Osteocyte (in vitro differentiated cells): ENCODE measurements at regions not wholly inside any gene's neighbourhood (a gene's known extent, or its start where the extent isn't known, plus 50 kb on each side); places are given as distances from the start of the nearest gene placed in this dataset.

Experiments used
- DNase-seq: peaks from one replicate; pipeline ENCODE4 v3.0.0; 2021; ENCODE audit warnings: mixed read lengths; ENCODE audit not compliant: unreplicated experiment; ENCODE audit errors: extremely low spot score
- H3K27ac Mint-ChIP-seq: one replicate; pipeline ENCODE4 v1.8.0; 2021; ENCODE audit warnings: mild to moderate bottlenecking, mixed read lengths; ENCODE audit not compliant: unreplicated experiment
- H3K27me3 Mint-ChIP-seq: one replicate; pipeline ENCODE4 v1.8.0; 2021; ENCODE audit warnings: mixed read lengths; ENCODE audit not compliant: unreplicated experiment
- H3K36me3 Mint-ChIP-seq: one replicate; pipeline ENCODE4 v1.8.0; 2021; ENCODE audit warnings: mixed read lengths; ENCODE audit not compliant: unreplicated experiment
- H3K4me1 Mint-ChIP-seq: one replicate; pipeline ENCODE4 v1.8.0; 2021; ENCODE audit warnings: mixed read lengths; ENCODE audit not compliant: unreplicated experiment
- H3K4me3 Mint-ChIP-seq: one replicate; pipeline ENCODE4 v1.8.0; 2021; ENCODE audit warnings: mild to moderate bottlenecking, moderate library complexity, mixed read lengths; ENCODE audit not compliant: unreplicated experiment
- H3K9me3 Mint-ChIP-seq: one replicate; pipeline ENCODE4 v1.8.0; 2021; ENCODE audit warnings: mixed read lengths; ENCODE audit not compliant: unreplicated experiment
- TF ChIP-seq, protein P1 (sequence below): fragments of 200-600 bp; sonication (generic); IDR thresholded peaks from 2 replicates; pipeline ENCODE4 v1.5.0; 2021; ENCODE audit warnings: antibody characterized with exemption, mild to moderate bottlenecking, moderate library complexity

- H3K27me3 Mint-ChIP-seq = no peaks in the 10 kb centered on the region
- no peak overlapping the region for H3K4me3 Mint-ChIP-seq
- no peaks in the 10 kb centered on the region for H3K36me3 Mint-ChIP-seq
- peaks cover 65% of the 10 kb centered on the region for H3K4me1 Mint-ChIP-seq
- peak overlapping the region; percentile 87 for H3K27ac Mint-ChIP-seq
- no peak for DNase-seq
- peaks cover 4% of the 10 kb centered on the region for H3K9me3 Mint-ChIP-seq
- TF ChIP-seq, protein P1, sequence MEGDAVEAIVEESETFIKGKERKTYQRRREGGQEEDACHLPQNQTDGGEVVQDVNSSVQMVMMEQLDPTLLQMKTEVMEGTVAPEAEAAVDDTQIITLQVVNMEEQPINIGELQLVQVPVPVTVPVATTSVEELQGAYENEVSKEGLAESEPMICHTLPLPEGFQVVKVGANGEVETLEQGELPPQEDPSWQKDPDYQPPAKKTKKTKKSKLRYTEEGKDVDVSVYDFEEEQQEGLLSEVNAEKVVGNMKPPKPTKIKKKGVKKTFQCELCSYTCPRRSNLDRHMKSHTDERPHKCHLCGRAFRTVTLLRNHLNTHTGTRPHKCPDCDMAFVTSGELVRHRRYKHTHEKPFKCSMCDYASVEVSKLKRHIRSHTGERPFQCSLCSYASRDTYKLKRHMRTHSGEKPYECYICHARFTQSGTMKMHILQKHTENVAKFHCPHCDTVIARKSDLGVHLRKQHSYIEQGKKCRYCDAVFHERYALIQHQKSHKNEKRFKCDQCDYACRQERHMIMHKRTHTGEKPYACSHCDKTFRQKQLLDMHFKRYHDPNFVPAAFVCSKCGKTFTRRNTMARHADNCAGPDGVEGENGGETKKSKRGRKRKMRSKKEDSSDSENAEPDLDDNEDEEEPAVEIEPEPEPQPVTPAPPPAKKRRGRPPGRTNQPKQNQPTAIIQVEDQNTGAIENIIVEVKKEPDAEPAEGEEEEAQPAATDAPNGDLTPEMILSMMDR = no peak
Measured at GRCh38 chr3:146780251-146780650, 175.1 kb upstream of the PLSCR5 start.

- Mint-ChIP-seq H3K4me1 (peaks cover 53% of the 10 kb centered on the region), H3K36me3 (no peaks in the 10 kb centered on the region), H3K27ac (no peak overlapping the region), H3K9me3 (peaks cover 11% of the 10 kb centered on the region), H3K27me3 (no peaks in the 10 kb centered on the region), H3K4me3 (no peak overlapping the region)
- TF ChIP-seq, protein P1 = no peak
- DNase-seq = no peak
Measured at GRCh38 chr3:146777941-146778340, 172.8 kb upstream of the PLSCR5 start.

- no peak for DNase-seq
Measured at GRCh38 chr3:146772211-146772743, 167.1 kb upstream of the PLSCR5 start.

DNA sequence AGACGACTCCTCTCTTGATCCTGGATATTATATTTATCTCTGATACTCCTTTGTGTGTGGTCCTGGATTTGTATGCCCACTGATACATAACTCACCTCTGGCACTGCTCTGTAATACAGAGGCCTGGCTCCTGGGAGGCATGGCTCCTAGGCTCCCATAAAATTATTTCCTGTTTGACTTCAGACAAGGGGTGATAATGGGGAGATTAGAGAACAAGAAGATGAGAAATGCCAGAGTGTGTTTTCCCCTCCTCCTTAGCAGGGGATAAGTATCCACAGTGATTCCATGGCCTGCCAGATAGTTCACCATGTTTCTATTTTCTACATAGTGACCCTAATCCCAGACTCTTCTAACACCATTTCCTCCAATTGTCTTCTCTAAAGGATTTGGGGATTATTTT, 165.7 kb upstream of the PLSCR5 start:
- no peaks in the 10 kb centered on the region for H3K27me3 Mint-ChIP-seq
- H3K4me1 Mint-ChIP-seq = no peaks in the 10 kb centered on the region
- H3K4me3 Mint-ChIP-seq = no peak overlapping the region
- H3K36me3 Mint-ChIP-seq = no peaks in the 10 kb centered on the region
- no peak for DNase-seq
- TF ChIP-seq, protein P1 = no peak
- peaks cover 8% of the 10 kb centered on the region for H3K9me3 Mint-ChIP-seq
- no peak overlapping the region for H3K27ac Mint-ChIP-seq

More at GRCh38 chr3:146772211-146772743, 167.1 kb upstream of the PLSCR5 start:
- no peaks in the 10 kb centered on the region for H3K4me1 Mint-ChIP-seq
- no peak overlapping the region for H3K4me3 Mint-ChIP-seq
- no peaks in the 10 kb centered on the region for H3K27me3 Mint-ChIP-seq
- H3K27ac Mint-ChIP-seq = no peak overlapping the region
- no peaks in the 10 kb centered on the region for H3K36me3 Mint-ChIP-seq
- peaks cover 12% of the 10 kb centered on the region for H3K9me3 Mint-ChIP-seq
- TF ChIP-seq, protein P1 = no peak

- H3K27me3 Mint-ChIP-seq = no peaks in the 10 kb centered on the region
- DNase-seq = no peak
- peaks cover 8% of the 10 kb centered on the region for H3K9me3 Mint-ChIP-seq
- no peak overlapping the region for H3K4me3 Mint-ChIP-seq
- no peaks in the 10 kb centered on the region for H3K4me1 Mint-ChIP-seq
- H3K36me3 Mint-ChIP-seq = no peaks in the 10 kb centered on the region
- TF ChIP-seq, protein P1 = no peak
- H3K27ac Mint-ChIP-seq = no peak overlapping the region
Measured at GRCh38 chr3:146770301-146770700, 165.2 kb upstream of the PLSCR5 start.
